ENCODE measurements at regions not wholly inside any gene's neighbourhood (a gene's known extent, or its start where the extent isn't known, plus 50 kb on each side); places are given as distances from the start of the nearest gene placed in this dataset.

GRCh38 chr4:38202242-38202641 lies 242.0 kb downstream of the PTTG2 start:
- TF ChIP-seq CTCF (IDR thresholded peaks at IDR 0.05; ENCODE audit: extremely low read depth, missing control alignments), result no peak
- DNase-seq (ENCODE audit: low spot score), result no peak

GRCh38 chr4:38203609-38204008 lies 243.4 kb downstream of the PTTG2 start:
- DNase-seq (ENCODE audit: low spot score), result no peak
- no peak for TF ChIP-seq CTCF (IDR thresholded peaks at IDR 0.05; ENCODE audit: extremely low read depth, missing control alignments)

- no peak for DNase-seq (ENCODE audit: low spot score)
- TF ChIP-seq CTCF (IDR thresholded peaks at IDR 0.05; ENCODE audit: extremely low read depth, missing control alignments), result no peak
Observed at GRCh38 chr4:38204339-38205035, 244.3 kb downstream of the PTTG2 start.

- DNase-seq (ENCODE audit: low spot score), result no peak
- no peak for TF ChIP-seq CTCF (IDR thresholded peaks at IDR 0.05; ENCODE audit: extremely low read depth, missing control alignments)
Observed at GRCh38 chr4:38205261-38205660, 245.1 kb downstream of the PTTG2 start.

- DNase-seq (ENCODE audit: low spot score), result no peak
- TF ChIP-seq CTCF (IDR thresholded peaks at IDR 0.05; ENCODE audit: extremely low read depth, missing control alignments), result no peak
Observed at GRCh38 chr4:38207110-38207457, 246.9 kb downstream of the PTTG2 start.

GRCh38 chr4:38209654-38210053 lies 249.5 kb downstream of the PTTG2 start:
- no peak for DNase-seq (ENCODE audit: low spot score)
- TF ChIP-seq CTCF (IDR thresholded peaks at IDR 0.05; ENCODE audit: extremely low read depth, missing control alignments), result no peak

- no peak for DNase-seq (ENCODE audit: low spot score)
- TF ChIP-seq CTCF (IDR thresholded peaks at IDR 0.05; ENCODE audit: extremely low read depth, missing control alignments), result no peak
Observed at GRCh38 chr4:38210396-38211114, 250.4 kb downstream of the PTTG2 start.

Measured in GM20000 (cell line).